IMR-90 (cell line): ENCODE measurements at regions not wholly inside any gene's neighbourhood (a gene's known extent, or its start where the extent isn't known, plus 50 kb on each side); places are given as distances from the start of the nearest gene placed in this dataset.

Source experiments
- ATAC-seq: fragments of 200-7000 bp; cut with Tn5 transposase; 2 replicates; pipeline ENCODE4 v1.9.1; 2020; ENCODE audit warnings: low read depth, mild to moderate bottlenecking, moderate library complexity
- BruUV-seq: library from RNA; stranded (reverse); fragments of 400-500 nt; replicated peaks from 2 replicates; lab custom pipeline; 2021; lab: Mats Ljungman, UMichigan
- CTCF ChIA-PET: fragments of 300-600 bp; formaldehyde crosslinking; extraction: SDS; loops from one replicate; lab custom pipeline; 2021; ENCODE audit warnings: antibody characterized with exemption; lab: Yijun Ruan, JAX
- POLR2A ChIA-PET: fragments of 300-600 bp; sonication (Branson Sonifier 250); formaldehyde crosslinking; loops from one replicate; lab custom pipeline; 2022; ENCODE audit warnings: antibody characterized with exemption; ENCODE audit not compliant: unreplicated experiment; lab: Charles Lee
- DNase-seq: peaks from one replicate; pipeline ENCODE4 v3.0.0; 2013
- H2AFZ ChIP-seq: replicated peaks from 2 replicates; pipeline ENCODE3; 2013; ENCODE audit warnings: low read length, mild to moderate bottlenecking; ENCODE audit not compliant: poor library complexity
- H2AK5ac ChIP-seq: 2 replicates; pipeline ENCODE4 v1.6.1; 2013; ENCODE audit warnings: low read depth, low read length, inconsistent platforms
- H2AK9ac ChIP-seq: replicated peaks from 2 replicates; pipeline ENCODE3; 2013; ENCODE audit warnings: mild to moderate bottlenecking, low read depth, low read length, moderate library complexity; ENCODE audit not compliant: poor library complexity
- H2BK120ac ChIP-seq: 2 replicates; pipeline ENCODE4 v1.6.1; 2013; ENCODE audit warnings: low read depth, low read length, inconsistent platforms
- H2BK15ac ChIP-seq: 3 replicates; pipeline ENCODE4 v1.6.1; 2013; ENCODE audit warnings: low read depth, low read length, inconsistent platforms
- H2BK20ac ChIP-seq: 2 replicates; pipeline ENCODE4 v1.6.1; 2013; ENCODE audit warnings: low read depth, mild to moderate bottlenecking, inconsistent platforms, low read length, moderate library complexity
- H2BK5ac ChIP-seq: 2 replicates; pipeline ENCODE4 v1.6.1; 2013; ENCODE audit warnings: mild to moderate bottlenecking, low read depth, low read length, inconsistent platforms; ENCODE audit not compliant: poor library complexity, severe bottlenecking
- H3K14ac ChIP-seq: replicated peaks from 2 replicates; pipeline ENCODE4 v1.6.1; 2013; ENCODE audit warnings: low read depth, low read length, inconsistent platforms
- H3K18ac ChIP-seq: 2 replicates; pipeline ENCODE4 v1.6.1; 2013; ENCODE audit warnings: low read depth, low read length, control low read depth
- H3K23ac ChIP-seq: 2 replicates; pipeline ENCODE4 v1.6.1; 2013; ENCODE audit warnings: low read depth, low read length, inconsistent platforms
- H3K27ac ChIP-seq: 2 replicates; pipeline ENCODE4 v1.5.1; 2013; ENCODE audit warnings: mild to moderate bottlenecking, control low read depth, low read length; ENCODE audit not compliant: insufficient read depth
- H3K27me3 ChIP-seq: 2 replicates; pipeline ENCODE4 v1.6.1; 2013; ENCODE audit warnings: low read length; ENCODE audit not compliant: control insufficient read depth, insufficient read depth
- H3K36me3 ChIP-seq: 2 replicates; pipeline ENCODE4 v1.6.1; 2013; ENCODE audit warnings: low read length, mixed read lengths; ENCODE audit not compliant: control insufficient read depth, insufficient read depth
- H3K4ac ChIP-seq: 2 replicates; pipeline ENCODE4 v1.6.1; 2013; ENCODE audit warnings: low read depth, low read length, inconsistent platforms
- H3K4me1 ChIP-seq: 2 replicates; pipeline ENCODE4 v1.6.1; 2013; ENCODE audit warnings: low read length, mixed read lengths; ENCODE audit not compliant: control insufficient read depth, insufficient read depth
- H3K4me2 ChIP-seq: 2 replicates; pipeline ENCODE4 v1.6.1; 2013; ENCODE audit warnings: low read depth, mild to moderate bottlenecking, control low read depth, low read length, moderate library complexity
- H3K4me3 ChIP-seq: 2 replicates; pipeline ENCODE4 v1.5.1; 2013; ENCODE audit warnings: low read depth, mild to moderate bottlenecking, control low read depth, low read length, moderate library complexity; ENCODE audit not compliant: insufficient read depth
- H3K56ac ChIP-seq: 2 replicates; pipeline ENCODE4 v1.6.1; 2013; ENCODE audit warnings: low read length, inconsistent platforms; ENCODE audit not compliant: insufficient read depth; ENCODE audit errors: extremely low read depth
- H3K79me1 ChIP-seq, 2 experiments: 2 replicates each; pipeline ENCODE4 v1.6.1; 2013; ENCODE audit warnings: low read length in 2 of 2, inconsistent platforms in 1 of 2, low read depth in 1 of 2
- H3K9ac ChIP-seq: 2 replicates; pipeline ENCODE4 v1.6.1; 2013; ENCODE audit warnings: low read depth, low read length, control low read depth
- H3K9me1 ChIP-seq: 2 replicates; pipeline ENCODE4 v1.6.1; 2013; ENCODE audit warnings: low read length, inconsistent platforms; ENCODE audit not compliant: insufficient read depth
- H3K9me3 ChIP-seq: 2 replicates; pipeline ENCODE4 v1.6.1; 2013; ENCODE audit warnings: low read length; ENCODE audit not compliant: control insufficient read depth, insufficient read depth
- H4K20me1 ChIP-seq: 2 replicates; pipeline ENCODE4 v1.6.1; 2013; ENCODE audit warnings: low read length, inconsistent platforms; ENCODE audit not compliant: insufficient read depth
- H4K5ac ChIP-seq: 2 replicates; pipeline ENCODE4 v1.6.1; 2013; ENCODE audit warnings: mild to moderate bottlenecking, low read depth, low read length, control low read depth
- H4K8ac ChIP-seq, 2 experiments: 2 replicates each; pipeline ENCODE4 v1.6.1; 2013; ENCODE audit warnings: low read depth in 2 of 2, low read length in 2 of 2, control low read depth in 1 of 2, inconsistent platforms in 1 of 2
- H4K91ac ChIP-seq: 2 replicates; pipeline ENCODE4 v1.6.1; 2013; ENCODE audit warnings: low read depth, low read length, inconsistent platforms; ENCODE audit not compliant: insufficient read depth
- BHLHE40 ChIP-seq: fragments of 150-350 bp; IDR thresholded peaks from 2 replicates; pipeline ENCODE4 v1.6.1; 2016; ENCODE audit warnings: mild to moderate bottlenecking, low read depth, low read length
- CEBPB ChIP-seq: IDR thresholded peaks from 2 replicates; pipeline ENCODE4 v1.6.1; 2012; ENCODE audit warnings: low read depth, low read length, improper control_type of control experiment
- MAFK ChIP-seq: IDR thresholded peaks from 2 replicates; pipeline ENCODE4 v1.6.1; 2012; ENCODE audit warnings: low read depth, low read length, improper control_type of control experiment
- POLR2A ChIP-seq: IDR thresholded peaks from 2 replicates; pipeline ENCODE4 v1.6.1; 2012; ENCODE audit warnings: mild to moderate bottlenecking, low read depth, low read length
- RFX5 ChIP-seq: IDR thresholded peaks from 2 replicates; pipeline ENCODE4 v1.8.0; 2012; ENCODE audit warnings: low read depth, mild to moderate bottlenecking, low read length, moderate library complexity
- dilution Hi-C: fragments of 300-500 bp; cut with HindIII; formaldehyde crosslinking; loops from one replicate; pipeline ENCODE4 v1.14.3; 2018; ENCODE audit warnings: low sequenced_read_pairs; ENCODE audit not compliant: unreplicated experiment
- in situ Hi-C: fragments of 300-500 bp; cut with MboI; formaldehyde crosslinking; loops from 3 replicates; pipeline ENCODE4 v1.14.3; 2019; ENCODE audit warnings: low sequenced_read_pairs, inconsistent platforms, mixed read lengths
- intact Hi-C: fragments of 100-400 bp; cut with micrococcal nuclease; formaldehyde crosslinking; loops from 2 replicates; pipeline ENCODE4 v1.10.0; 2022

GRCh38 chr12:85516039-85516438, 236.0 kb downstream of the ALX1 start:
- DNase-seq (no peak), ATAC-seq (no peak)
- Histone ChIP-seq H3K4me3 (no peak overlapping the region), H3K18ac (no peak overlapping the region), H3K27me3 (no peaks in the 10 kb centered on the region), H3K23ac (no peak overlapping the region), H4K8ac (no peak overlapping the region), H3K9ac (no peak overlapping the region), H3K4me1 (no peaks in the 10 kb centered on the region), H2AFZ (no peak overlapping the region), H3K27ac (no peak overlapping the region), H2BK20ac (no peak overlapping the region), H3K4ac (no peak overlapping the region), H3K56ac (no peak overlapping the region), H2BK15ac (no peak overlapping the region), H3K79me1 (no peaks in the 10 kb centered on the region), H3K9me1 (no peaks in the 10 kb centered on the region), H2BK5ac (no peak overlapping the region), H2AK9ac (no peak overlapping the region), H3K9me3 (no peaks in the 10 kb centered on the region), H3K14ac (no peak overlapping the region), H4K91ac (no peak overlapping the region), H2AK5ac (no peak overlapping the region), H3K36me3 (no peaks in the 10 kb centered on the region), H3K4me2 (no peak overlapping the region), H4K5ac (no peak overlapping the region), H4K20me1 (no peaks in the 10 kb centered on the region), H2BK120ac (no peak overlapping the region)
- intact Hi-C loops (no loop called here), dilution Hi-C loops (no loop called here), in situ Hi-C loops (no loop called here)
- ChIA-PET POLR2A (no interaction called here), CTCF (no interaction called here)
- BruUV-seq: no TSS peak
- TF ChIP-seq POLR2A (no peak), RFX5 (no peak), MAFK (peak; percentile 96), CEBPB (no peak), BHLHE40 (no peak)
